MM.1S (cell line): ENCODE measurements at regions not wholly inside any gene's neighbourhood (a gene's known extent, or its start where the extent isn't known, plus 50 kb on each side); places are given as distances from the start of the nearest gene placed in this dataset.

Experiments used
- DNase-seq: peaks from one replicate; pipeline ENCODE4 v3.0.0-alpha.2; 2015
- H2AFZ ChIP-seq: fragments of 300-600 bp; sonication (generic); 2 replicates; pipeline ENCODE4 v1.6.0; 2016; ENCODE audit warnings: antibody characterized with exemption, low read length
- H3F3A ChIP-seq: fragments of 300-600 bp; sonication (generic); 2 replicates; pipeline ENCODE4 v1.6.1; 2016; ENCODE audit warnings: mild to moderate bottlenecking, antibody characterized with exemption, low read length, moderate library complexity, mixed read lengths; ENCODE audit not compliant: insufficient read depth
- H3K27ac ChIP-seq: fragments of 300-600 bp; sonication (generic); 2 replicates; pipeline ENCODE4 v1.5.1; 2016; ENCODE audit warnings: mild to moderate bottlenecking, low read length
- H3K27me3 ChIP-seq: fragments of 300-600 bp; sonication (generic); replicated peaks from 2 replicates; pipeline ENCODE4 v1.6.0; 2016; ENCODE audit warnings: low read length; ENCODE audit not compliant: insufficient read depth
- H3K36me3 ChIP-seq: fragments of 300-600 bp; sonication (generic); replicated peaks from 2 replicates; pipeline ENCODE4 v1.6.1; 2016; ENCODE audit warnings: mild to moderate bottlenecking, low read length, mixed read lengths; ENCODE audit not compliant: insufficient read depth
- H3K4me1 ChIP-seq: fragments of 300-600 bp; sonication (generic); 2 replicates; pipeline ENCODE4 v1.6.1; 2016; ENCODE audit warnings: low read length, mixed read lengths
- H3K4me2 ChIP-seq: fragments of 300-600 bp; sonication (generic); 2 replicates; pipeline ENCODE4 v1.6.0; 2016; ENCODE audit warnings: low read depth, low read length
- H3K4me3 ChIP-seq: fragments of 300-600 bp; sonication (generic); 2 replicates; pipeline ENCODE4 v1.5.1; 2016; ENCODE audit warnings: low read length, mixed read lengths
- H3K79me2 ChIP-seq: fragments of 300-600 bp; sonication (generic); 2 replicates; pipeline ENCODE4 v1.6.1; 2016; ENCODE audit warnings: mixed run types, low read length, mixed read lengths
- H3K9ac ChIP-seq: fragments of 300-600 bp; sonication (generic); 2 replicates; pipeline ENCODE4 v1.6.1; 2016; ENCODE audit warnings: low read length, mixed read lengths
- H3K9me2 ChIP-seq: fragments of 300-600 bp; sonication (generic); replicated peaks from 2 replicates; pipeline ENCODE4 v1.6.1; 2016; ENCODE audit warnings: mild to moderate bottlenecking, low read length, mixed read lengths; ENCODE audit not compliant: insufficient read depth
- H3K9me3 ChIP-seq: fragments of 300-600 bp; sonication (generic); replicated peaks from 2 replicates; pipeline ENCODE4 v1.6.1; 2016; ENCODE audit warnings: mild to moderate bottlenecking, low read length, mixed read lengths; ENCODE audit not compliant: insufficient read depth
- H4K20me1 ChIP-seq: fragments of 300-600 bp; sonication (generic); 2 replicates; pipeline ENCODE4 v1.6.1; 2016; ENCODE audit warnings: mild to moderate bottlenecking, low read length, moderate library complexity, mixed read lengths; ENCODE audit not compliant: insufficient read depth
- EZH2 ChIP-seq: fragments of 300-600 bp; sonication (generic); optimal IDR thresholded peaks from 2 replicates; pipeline ENCODE3; 2017; ENCODE audit warnings: low read depth, mild to moderate bottlenecking, antibody characterized with exemption, low read length, mixed read lengths
- EZH2phosphoT487 ChIP-seq: fragments of 300-600 bp; sonication (generic); IDR thresholded peaks from 2 replicates; pipeline ENCODE4 v1.6.1; 2018; ENCODE audit warnings: antibody characterized with exemption, low read length
- TF ChIP-seq, protein P1 (sequence below): fragments of 300-600 bp; sonication (generic); IDR thresholded peaks from 2 replicates; pipeline ENCODE4 v1.5.1; 2016; ENCODE audit warnings: antibody characterized with exemption, low read length, mixed read lengths

DNA sequence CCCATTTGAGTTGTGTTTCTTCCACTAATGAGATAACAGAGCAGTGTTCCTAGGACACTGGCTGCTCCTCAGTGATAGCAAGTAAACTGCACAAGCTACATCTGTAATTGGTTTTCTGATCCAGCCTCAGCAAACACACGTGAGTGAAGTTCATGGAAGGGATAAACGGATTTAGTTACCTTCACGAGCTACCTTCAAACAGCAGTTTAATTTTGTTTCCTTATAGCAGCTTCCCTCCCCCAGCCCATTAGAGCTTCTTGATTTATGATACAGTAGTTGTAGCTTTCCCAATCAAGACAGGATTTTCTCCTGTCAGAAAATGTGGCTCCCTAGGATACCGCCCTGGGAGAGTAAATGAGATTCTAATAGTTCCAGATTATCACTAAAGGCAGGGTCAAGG, 634.2 kb upstream of the FAT1 start:
- no peaks in the 10 kb centered on the region for H3K36me3 ChIP-seq
- H3K9ac ChIP-seq = no peak overlapping the region
- no peak for TF ChIP-seq EZH2phosphoT487
- TF ChIP-seq EZH2 = no peak
- TF ChIP-seq, protein P1, sequence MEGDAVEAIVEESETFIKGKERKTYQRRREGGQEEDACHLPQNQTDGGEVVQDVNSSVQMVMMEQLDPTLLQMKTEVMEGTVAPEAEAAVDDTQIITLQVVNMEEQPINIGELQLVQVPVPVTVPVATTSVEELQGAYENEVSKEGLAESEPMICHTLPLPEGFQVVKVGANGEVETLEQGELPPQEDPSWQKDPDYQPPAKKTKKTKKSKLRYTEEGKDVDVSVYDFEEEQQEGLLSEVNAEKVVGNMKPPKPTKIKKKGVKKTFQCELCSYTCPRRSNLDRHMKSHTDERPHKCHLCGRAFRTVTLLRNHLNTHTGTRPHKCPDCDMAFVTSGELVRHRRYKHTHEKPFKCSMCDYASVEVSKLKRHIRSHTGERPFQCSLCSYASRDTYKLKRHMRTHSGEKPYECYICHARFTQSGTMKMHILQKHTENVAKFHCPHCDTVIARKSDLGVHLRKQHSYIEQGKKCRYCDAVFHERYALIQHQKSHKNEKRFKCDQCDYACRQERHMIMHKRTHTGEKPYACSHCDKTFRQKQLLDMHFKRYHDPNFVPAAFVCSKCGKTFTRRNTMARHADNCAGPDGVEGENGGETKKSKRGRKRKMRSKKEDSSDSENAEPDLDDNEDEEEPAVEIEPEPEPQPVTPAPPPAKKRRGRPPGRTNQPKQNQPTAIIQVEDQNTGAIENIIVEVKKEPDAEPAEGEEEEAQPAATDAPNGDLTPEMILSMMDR = no peak
- no peaks in the 10 kb centered on the region for H4K20me1 ChIP-seq
- no peak overlapping the region for H3K4me3 ChIP-seq
- H3K9me3 ChIP-seq = no peaks in the 10 kb centered on the region
- H3K9me2 ChIP-seq = no peaks in the 10 kb centered on the region
- H3K4me2 ChIP-seq = no peak overlapping the region
- H3K27me3 ChIP-seq = no peaks in the 10 kb centered on the region
- no peaks in the 10 kb centered on the region for H3K4me1 ChIP-seq
- H3K27ac ChIP-seq = no peak overlapping the region
- no peak overlapping the region for H2AFZ ChIP-seq
- no peaks in the 10 kb centered on the region for H3K79me2 ChIP-seq
- no peaks in the 10 kb centered on the region for H3F3A ChIP-seq
- no peak for DNase-seq

DNA sequence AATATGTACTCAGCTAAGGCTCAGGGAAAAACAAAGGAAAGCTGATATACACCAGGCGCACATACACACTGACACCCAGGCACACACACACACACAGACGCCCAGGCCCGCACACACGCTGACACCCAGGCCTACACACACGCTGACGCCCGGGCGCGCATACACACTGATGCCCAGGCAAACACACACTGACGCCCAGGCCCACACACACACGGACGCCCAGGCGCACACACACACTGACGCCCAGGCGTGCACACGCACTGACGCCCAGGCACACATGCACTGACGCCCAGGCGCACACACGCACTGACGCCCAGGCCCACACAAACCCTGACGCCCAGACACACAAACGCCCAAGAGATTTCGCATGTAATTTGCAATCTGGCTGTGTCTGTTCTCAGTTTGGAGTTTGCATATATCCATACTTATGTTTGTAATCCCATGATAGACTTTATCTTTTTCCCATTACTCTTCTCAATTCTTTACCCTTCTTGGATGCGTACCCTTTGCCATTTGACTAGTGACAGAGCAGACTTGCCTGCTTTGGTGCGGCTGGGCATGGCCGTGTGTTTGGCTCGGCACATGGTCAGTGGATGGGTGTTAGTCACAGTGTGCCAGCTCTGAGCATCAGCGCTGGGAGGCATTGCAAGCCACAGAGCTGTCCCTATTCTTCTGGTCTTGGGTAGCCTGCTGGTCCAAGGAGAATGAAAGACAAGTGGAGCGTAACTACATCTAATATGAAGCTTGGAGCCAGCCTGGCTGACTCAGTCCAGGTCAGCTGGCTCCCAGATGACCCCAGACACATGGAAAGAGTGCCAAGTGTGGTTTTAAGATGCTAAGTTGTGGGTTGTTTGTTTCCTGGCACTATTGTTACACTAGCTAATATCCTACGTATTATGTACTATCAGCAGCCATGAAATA, 632.4 kb upstream of the ZFP42 start:
- Histone ChIP-seq H3K9me3 (no peaks in the 10 kb centered on the region), H3K9ac (no peak overlapping the region), H3K79me2 (no peaks in the 10 kb centered on the region), H3K4me2 (no peak overlapping the region), H4K20me1 (no peaks in the 10 kb centered on the region), H3K4me3 (no peak overlapping the region), H3K4me1 (no peaks in the 10 kb centered on the region), H2AFZ (no peak overlapping the region), H3F3A (no peaks in the 10 kb centered on the region), H3K9me2 (no peaks in the 10 kb centered on the region), H3K27me3 (no peaks in the 10 kb centered on the region), H3K27ac (no peak overlapping the region), H3K36me3 (no peaks in the 10 kb centered on the region)
- TF ChIP-seq EZH2phosphoT487 (no peak), EZH2 (no peak)
- TF ChIP-seq, protein P1 = no peak
- DNase-seq = no peak

DNA sequence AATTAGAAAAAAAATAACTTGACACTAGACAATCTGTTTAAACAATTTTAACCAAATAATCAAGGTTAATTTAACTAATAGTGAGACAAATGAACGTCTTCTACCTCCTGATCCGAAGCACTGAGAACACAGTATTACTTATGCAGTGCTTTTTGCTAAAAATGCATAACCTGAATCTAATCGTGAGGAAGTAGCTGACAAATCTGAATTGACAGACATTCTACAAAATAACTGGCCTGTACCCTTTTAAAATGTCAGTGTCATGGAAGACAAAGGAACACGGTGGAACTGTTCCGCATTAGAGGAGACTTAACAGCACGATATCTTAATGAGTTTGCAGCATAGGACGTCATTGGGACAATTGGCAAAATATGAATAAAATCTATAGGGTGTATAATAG, 631.2 kb upstream of the ZFP42 start:
- Histone ChIP-seq H4K20me1 (no peaks in the 10 kb centered on the region), H3K4me2 (no peak overlapping the region), H3F3A (no peaks in the 10 kb centered on the region), H3K9ac (no peak overlapping the region), H3K79me2 (no peaks in the 10 kb centered on the region), H3K4me3 (no peak overlapping the region), H3K27ac (no peak overlapping the region), H3K27me3 (no peaks in the 10 kb centered on the region), H3K9me3 (no peaks in the 10 kb centered on the region), H2AFZ (no peak overlapping the region), H3K9me2 (no peaks in the 10 kb centered on the region), H3K4me1 (no peaks in the 10 kb centered on the region), H3K36me3 (no peaks in the 10 kb centered on the region)
- DNase-seq = no peak
- TF ChIP-seq EZH2 (no peak), EZH2phosphoT487 (no peak)
- TF ChIP-seq, protein P1 = no peak
